ENCODE measurements at regions not wholly inside any gene's neighbourhood (a gene's known extent, or its start where the extent isn't known, plus 50 kb on each side); places are given as distances from the start of the nearest gene placed in this dataset.
A peak's percentile ranks its signal among the peaks of the same experiment; 100 is the strongest.

GRCh38 chr10:44317856-44318255 is 67.0 kb downstream of the CXCL12 start:
- no peak for TF ChIP-seq CTCF (IDR thresholded peaks at IDR 0.05; ENCODE audit: insufficient read depth, low read length, severe bottlenecking)
- Histone ChIP-seq H3K4me3 (ENCODE audit: low read depth, low read length) (no peak overlapping the region), H3K36me3 (ENCODE audit: control insufficient read depth, insufficient read depth, low read length) (no peaks in the 10 kb centered on the region), H3K27me3 (ENCODE audit: control insufficient read depth, insufficient read depth, low read length) (no peaks in the 10 kb centered on the region)
- FAIRE-seq (no peak), DNase-seq (ENCODE audit: low read depth) (no peak)

GRCh38 chr10:44316922-44317215 is 68.0 kb downstream of the CXCL12 start:
- TF ChIP-seq CTCF (IDR thresholded peaks at IDR 0.05; ENCODE audit: insufficient read depth, low read length, severe bottlenecking): no peak
- no peaks in the 10 kb centered on the region for H3K27me3 ChIP-seq (ENCODE audit: control insufficient read depth, insufficient read depth, low read length)

GRCh38 chr10:44316187-44316921 is 68.5 kb downstream of the CXCL12 start:
- no peaks in the 10 kb centered on the region for H3K27me3 ChIP-seq (ENCODE audit: control insufficient read depth, insufficient read depth, low read length)
- no peak for DNase-seq (ENCODE audit: low read depth)
- H3K4me3 ChIP-seq (ENCODE audit: low read depth, low read length): no peak overlapping the region
- H3K36me3 ChIP-seq (ENCODE audit: control insufficient read depth, insufficient read depth, low read length): no peaks in the 10 kb centered on the region
- no peak for TF ChIP-seq CTCF (IDR thresholded peaks at IDR 0.05; ENCODE audit: insufficient read depth, low read length, severe bottlenecking)
- FAIRE-seq: peak; percentile 80

More at GRCh38 chr10:44316922-44317215, 68.0 kb downstream of the CXCL12 start:
- H3K4me3 ChIP-seq (ENCODE audit: low read depth, low read length): no peak overlapping the region
- FAIRE-seq (no peak), DNase-seq (ENCODE audit: low read depth) (no peak)
- no peaks in the 10 kb centered on the region for H3K36me3 ChIP-seq (ENCODE audit: control insufficient read depth, insufficient read depth, low read length)

GRCh38 chr10:44314802-44315460 is 70.0 kb downstream of the CXCL12 start:
- no peak for TF ChIP-seq CTCF (IDR thresholded peaks at IDR 0.05; ENCODE audit: insufficient read depth, low read length, severe bottlenecking)
- Histone ChIP-seq H3K4me3 (ENCODE audit: low read depth, low read length) (no peak overlapping the region), H3K36me3 (ENCODE audit: control insufficient read depth, insufficient read depth, low read length) (no peaks in the 10 kb centered on the region), H3K27me3 (ENCODE audit: control insufficient read depth, insufficient read depth, low read length) (no peaks in the 10 kb centered on the region)
- DNase-seq (ENCODE audit: low read depth) (no peak), FAIRE-seq (no peak)

- FAIRE-seq: no peak
- no peak for DNase-seq (ENCODE audit: low read depth)
- Histone ChIP-seq H3K36me3 (ENCODE audit: control insufficient read depth, insufficient read depth, low read length) (no peaks in the 10 kb centered on the region), H3K27me3 (ENCODE audit: control insufficient read depth, insufficient read depth, low read length) (no peaks in the 10 kb centered on the region), H3K4me3 (ENCODE audit: low read depth, low read length) (no peak overlapping the region)
- TF ChIP-seq CTCF (IDR thresholded peaks at IDR 0.05; ENCODE audit: insufficient read depth, low read length, severe bottlenecking): no peak
These were observed 71.1 kb downstream of the CXCL12 start for GRCh38 chr10:44313761-44314165.

Measured in bronchial epithelial cell (primary cell).